PFSK-1 (cell line): ENCODE measurements at regions not wholly inside any gene's neighbourhood (a gene's known extent, or its start where the extent isn't known, plus 50 kb on each side); places are given as distances from the start of the nearest gene placed in this dataset.

Source experiments
- FOXP2 ChIP-seq: optimal IDR thresholded peaks from 2 replicates; pipeline ENCODE3; 2011; ENCODE audit warnings: borderline replicate concordance, control low read depth, inconsistent platforms; ENCODE audit not compliant: insufficient read depth; ENCODE audit errors: extremely low read length, extremely low read depth
- POLR2AphosphoS5 ChIP-seq: IDR thresholded peaks from 2 replicates; pipeline ENCODE4 v1.6.1; 2012; ENCODE audit warnings: low read depth, mild to moderate bottlenecking, control low read depth, low read length, moderate library complexity
- REST ChIP-seq, 2 experiments: IDR thresholded peaks; 2 replicates each; pipeline versions ENCODE4 v1.6.1 to v1.8.0; 2011 to 2012; ENCODE audit warnings: low read depth in 2 of 2, low read length in 2 of 2, control low read depth in 1 of 2, inconsistent platforms in 1 of 2, mild to moderate bottlenecking in 1 of 2, moderate library complexity in 1 of 2; ENCODE audit not compliant: insufficient read depth in 1 of 2
- SIN3A ChIP-seq: IDR thresholded peaks from 2 replicates; pipeline ENCODE4 v1.6.1; 2012; ENCODE audit warnings: mild to moderate bottlenecking, low read length, moderate library complexity, borderline replicate concordance; ENCODE audit not compliant: insufficient read depth
- TAF1 ChIP-seq: IDR thresholded peaks from 2 replicates; pipeline ENCODE4 v1.6.1; 2012; ENCODE audit warnings: low read length, control low read depth, borderline replicate concordance; ENCODE audit not compliant: insufficient read depth

- TF ChIP-seq REST (IDR thresholded peaks at IDR 0.05; ENCODE audit: insufficient read depth in 1 of 2, low read depth in 2 of 2, low read length in 2 of 2): no peak
- TF ChIP-seq POLR2AphosphoS5: no peak
- TF ChIP-seq TAF1: no peak
- no peak for TF ChIP-seq SIN3A
- TF ChIP-seq FOXP2: no peak
Observed at GRCh38 chr1:239270509-239270908, 115.9 kb upstream of the CHRM3 start.
